Cardiac fibroblast (primary cell): ENCODE measurements at regions not wholly inside any gene's neighbourhood (a gene's known extent, or its start where the extent isn't known, plus 50 kb on each side); places are given as distances from the start of the nearest gene placed in this dataset.

Experiments
- DNase-seq, 2 donors: peaks; one replicate each; pipeline versions ENCODE4 v3.0.0 to v3.0.0-alpha.2; 2010; ENCODE audit warnings: low read depth in 2 of 2
- H3K4me3 ChIP-seq, 2 donors: replicated peaks in 1 of 2; 1 replicate in 1 of 2; 2 replicates in 1 of 2; pipeline ENCODE4 v1.5.1; 2011; ENCODE audit warnings: low read depth in 2 of 2, low read length in 2 of 2, mild to moderate bottlenecking in 2 of 2, moderate library complexity in 1 of 2
- TF ChIP-seq, protein P1 (sequence below): IDR thresholded peaks from one replicate; pipeline ENCODE4 v1.5.1; 2011; ENCODE audit warnings: low read depth, mild to moderate bottlenecking, low read length, inconsistent platforms

DNA sequence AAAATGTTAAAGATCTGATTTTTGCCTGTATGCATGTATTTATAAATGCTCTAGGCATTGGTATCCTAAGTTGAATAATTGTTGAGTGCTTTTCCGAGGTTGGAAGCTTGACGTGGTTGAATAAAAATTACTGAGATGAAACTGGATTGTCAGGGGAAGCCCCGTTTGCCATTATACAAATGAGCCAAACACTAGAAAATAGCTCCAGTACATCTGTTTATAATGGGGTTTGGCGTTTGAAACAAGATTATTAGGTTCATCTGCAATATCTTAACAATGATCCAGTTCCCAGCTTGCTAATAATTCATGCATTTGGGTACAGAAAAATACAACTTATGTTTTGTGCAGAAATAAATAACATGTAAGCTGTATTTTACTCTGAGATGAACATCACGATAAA lies 789.6 kb downstream of the GALC start:
- DNase-seq: no peak
- TF ChIP-seq, protein P1, sequence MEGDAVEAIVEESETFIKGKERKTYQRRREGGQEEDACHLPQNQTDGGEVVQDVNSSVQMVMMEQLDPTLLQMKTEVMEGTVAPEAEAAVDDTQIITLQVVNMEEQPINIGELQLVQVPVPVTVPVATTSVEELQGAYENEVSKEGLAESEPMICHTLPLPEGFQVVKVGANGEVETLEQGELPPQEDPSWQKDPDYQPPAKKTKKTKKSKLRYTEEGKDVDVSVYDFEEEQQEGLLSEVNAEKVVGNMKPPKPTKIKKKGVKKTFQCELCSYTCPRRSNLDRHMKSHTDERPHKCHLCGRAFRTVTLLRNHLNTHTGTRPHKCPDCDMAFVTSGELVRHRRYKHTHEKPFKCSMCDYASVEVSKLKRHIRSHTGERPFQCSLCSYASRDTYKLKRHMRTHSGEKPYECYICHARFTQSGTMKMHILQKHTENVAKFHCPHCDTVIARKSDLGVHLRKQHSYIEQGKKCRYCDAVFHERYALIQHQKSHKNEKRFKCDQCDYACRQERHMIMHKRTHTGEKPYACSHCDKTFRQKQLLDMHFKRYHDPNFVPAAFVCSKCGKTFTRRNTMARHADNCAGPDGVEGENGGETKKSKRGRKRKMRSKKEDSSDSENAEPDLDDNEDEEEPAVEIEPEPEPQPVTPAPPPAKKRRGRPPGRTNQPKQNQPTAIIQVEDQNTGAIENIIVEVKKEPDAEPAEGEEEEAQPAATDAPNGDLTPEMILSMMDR: no peak

DNA sequence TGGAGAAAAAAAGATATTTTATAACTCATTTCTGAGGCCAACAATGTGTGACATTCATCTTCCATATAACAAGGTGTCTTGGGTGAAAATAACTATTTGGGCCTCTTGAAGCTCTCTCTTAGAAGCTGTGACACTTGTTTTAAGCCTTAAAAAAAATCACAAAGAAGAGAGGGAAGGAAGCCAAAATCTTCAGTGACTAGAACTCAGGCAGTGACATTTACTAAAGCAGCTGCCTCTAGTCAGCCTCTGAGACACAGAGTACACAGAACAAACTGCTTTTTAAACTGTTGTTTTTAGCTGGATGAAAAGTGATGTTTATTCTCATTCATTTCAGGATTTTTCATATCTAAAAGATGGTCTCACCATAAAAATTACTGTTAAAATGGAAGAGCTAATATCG lies 793.6 kb downstream of the GALC start:
- TF ChIP-seq, protein P1: no peak
- no peak overlapping the region for H3K4me3 ChIP-seq
- no peak for DNase-seq

More for the DNA sequence above, 789.6 kb downstream of the GALC start:
- no peak overlapping the region for H3K4me3 ChIP-seq

DNA sequence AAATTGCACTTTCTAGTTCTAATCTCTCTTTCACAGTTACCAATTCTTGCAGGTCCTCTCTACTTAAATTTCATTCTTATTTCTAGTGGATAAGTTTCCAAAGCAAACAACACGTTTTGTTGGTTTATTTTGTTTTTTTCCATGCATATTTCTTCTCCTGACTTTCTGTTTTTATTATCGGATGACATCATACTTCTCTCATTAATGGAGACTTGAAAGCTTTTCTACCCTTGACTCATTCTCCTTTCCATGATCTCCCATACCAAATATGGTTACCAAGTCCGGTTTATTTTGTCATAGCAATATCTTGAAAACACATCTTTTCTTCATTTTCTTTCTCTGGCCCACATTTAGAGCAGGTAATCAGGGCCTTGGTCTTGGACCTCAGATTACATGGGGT lies 796.5 kb downstream of the GALC start:
- no peak for DNase-seq
- H3K4me3 ChIP-seq: no peak overlapping the region
- TF ChIP-seq, protein P1: no peak

DNA sequence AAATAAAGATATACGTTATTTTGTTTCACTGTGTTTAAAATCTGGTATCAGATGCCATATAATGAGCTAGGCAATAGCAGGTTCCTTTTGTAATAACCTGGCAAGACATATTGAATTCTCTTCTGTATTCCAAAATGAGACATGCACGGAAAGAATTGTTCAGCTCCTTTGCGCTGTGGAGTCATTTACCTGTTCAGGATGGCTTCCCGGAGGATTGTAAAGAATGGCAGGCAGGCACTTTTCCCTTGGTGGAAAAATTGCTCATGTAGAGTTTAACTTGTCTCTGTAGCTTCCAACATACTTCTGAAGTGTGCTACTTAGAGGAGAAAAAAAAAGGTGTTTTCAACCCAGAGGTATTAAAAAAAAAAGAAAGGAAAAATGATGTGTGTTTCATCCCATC lies 805.2 kb downstream of the GALC start:
- no peak for DNase-seq
- no peak overlapping the region for H3K4me3 ChIP-seq
- TF ChIP-seq, protein P1: no peak

DNA sequence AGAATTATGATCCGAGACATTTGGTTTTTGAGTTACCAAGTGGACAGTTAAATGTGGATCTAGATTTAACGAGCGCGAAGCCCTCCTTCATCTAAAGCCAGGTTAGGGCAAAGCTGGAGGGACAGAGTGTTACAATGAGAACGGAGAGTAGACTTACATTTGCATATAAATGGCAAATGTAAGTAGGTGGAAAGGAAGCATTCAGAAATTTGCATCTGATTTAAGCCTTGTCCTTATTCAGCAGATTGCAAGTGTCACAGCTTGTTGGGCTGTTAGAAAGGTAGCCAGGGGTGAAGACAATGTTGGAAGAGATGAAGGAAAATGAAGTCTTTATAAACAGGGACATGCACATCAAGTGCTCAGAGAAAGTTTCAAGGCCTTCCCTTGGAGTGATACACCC lies 806.2 kb downstream of the GALC start:
- no peak for DNase-seq
- no peak overlapping the region for H3K4me3 ChIP-seq
- TF ChIP-seq, protein P1: no peak

DNA sequence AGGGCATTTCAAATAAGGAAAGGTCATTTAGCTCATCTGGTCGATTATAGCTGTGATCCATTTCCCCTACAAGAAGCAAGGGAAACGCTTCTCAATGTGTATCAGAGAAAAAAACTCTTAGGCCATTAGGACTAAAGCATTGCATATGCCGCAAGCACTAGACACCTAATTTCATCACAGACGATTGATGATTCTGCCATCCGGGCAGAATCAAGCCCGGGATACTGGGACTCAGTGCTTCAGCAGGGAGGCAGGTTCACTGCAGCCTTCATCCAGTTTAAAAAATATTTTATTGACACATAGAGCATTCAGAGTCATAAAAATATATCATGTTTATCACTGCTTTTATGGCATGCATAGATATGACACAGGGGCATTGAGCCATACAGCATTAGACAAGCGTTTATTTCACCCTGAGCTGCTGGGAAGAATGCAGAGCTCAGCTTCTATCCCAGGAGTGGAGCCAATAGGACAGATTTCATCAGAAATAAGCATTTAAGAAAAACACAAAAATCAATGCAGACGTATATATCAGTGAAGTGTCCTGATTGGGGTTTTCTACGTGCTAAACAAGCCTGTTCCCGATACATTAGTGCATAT lies 806.9 kb downstream of the GALC start:
- TF ChIP-seq, protein P1: no peak
- no peak for DNase-seq
- no peak overlapping the region for H3K4me3 ChIP-seq

DNA sequence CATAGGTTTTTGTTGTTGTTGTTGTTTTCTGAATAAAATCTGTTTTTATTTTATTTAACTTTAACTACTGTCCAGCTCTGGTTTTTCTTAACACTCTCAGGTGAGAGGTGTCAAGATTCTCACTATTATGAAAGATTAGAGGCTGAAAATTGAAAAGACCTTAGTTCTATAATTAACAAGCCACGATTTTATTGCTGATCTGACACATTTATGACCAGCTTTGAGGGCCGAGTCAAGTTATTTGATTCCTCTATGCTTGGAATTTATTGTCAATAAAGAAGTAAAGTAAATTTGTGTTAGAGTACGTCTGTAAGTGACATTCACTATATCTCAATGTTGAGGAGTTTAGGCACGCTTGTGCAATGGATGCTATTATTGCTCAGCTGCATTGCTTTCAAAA lies 808.8 kb downstream of the GALC start:
- H3K4me3 ChIP-seq: no peak overlapping the region
- DNase-seq: no peak
- TF ChIP-seq, protein P1: no peak
